CD4-positive, alpha-beta T cell treated with Interleukin-15 for 4 hours (primary cell): ENCODE measurements at regions not wholly inside any gene's neighbourhood (a gene's known extent, or its start where the extent isn't known, plus 50 kb on each side); places are given as distances from the start of the nearest gene placed in this dataset.

Experiments
- DNase-seq: peaks from one replicate; pipeline ENCODE4 v3.0.0-alpha.2; 2020; ENCODE audit warnings: low spot score

GRCh38 chr11:115964091-115964490, 459.9 kb upstream of the CADM1 start:
- DNase-seq: no peak

GRCh38 chr11:115963156-115963555, 458.9 kb upstream of the CADM1 start:
- DNase-seq: no peak

GRCh38 chr11:115961159-115962003, 457.2 kb upstream of the CADM1 start:
- no peak for DNase-seq

GRCh38 chr11:115959081-115959486, 454.9 kb upstream of the CADM1 start:
- DNase-seq: no peak

- DNase-seq: no peak
These were observed 454.1 kb upstream of the CADM1 start for GRCh38 chr11:115958089-115959000.

- no peak for DNase-seq
These were observed 451.6 kb upstream of the CADM1 start for GRCh38 chr11:115955803-115956202.

- DNase-seq: no peak
These were observed 446.4 kb upstream of the CADM1 start for GRCh38 chr11:115950660-115951059.

GRCh38 chr11:115944596-115944995, 440.4 kb upstream of the CADM1 start:
- no peak for DNase-seq

GRCh38 chr11:115942011-115942410, 437.8 kb upstream of the CADM1 start:
- DNase-seq: no peak

GRCh38 chr11:115941481-115941993, 437.3 kb upstream of the CADM1 start:
- DNase-seq: no peak

- no peak for DNase-seq
These were observed 436.8 kb upstream of the CADM1 start for GRCh38 chr11:115941044-115941443.

- no peak for DNase-seq
These were observed 435.7 kb upstream of the CADM1 start for GRCh38 chr11:115939731-115940421.

GRCh38 chr11:115939104-115939730, 435.0 kb upstream of the CADM1 start:
- DNase-seq: no peak

- DNase-seq: no peak
These were observed 429.3 kb upstream of the CADM1 start for GRCh38 chr11:115933564-115933963.

GRCh38 chr11:115931548-115932083, 427.4 kb upstream of the CADM1 start:
- DNase-seq: no peak

GRCh38 chr11:115930886-115931547, 426.8 kb upstream of the CADM1 start:
- DNase-seq: no peak

- DNase-seq: no peak
These were observed 426.1 kb upstream of the CADM1 start for GRCh38 chr11:115930291-115930690.

- no peak for DNase-seq
These were observed 425.5 kb upstream of the CADM1 start for GRCh38 chr11:115929618-115930129.

- DNase-seq: no peak
These were observed 424.6 kb upstream of the CADM1 start for GRCh38 chr11:115928811-115929210.

GRCh38 chr11:115927823-115928329, 423.7 kb upstream of the CADM1 start:
- no peak for DNase-seq
